HG02973 (cell line): ENCODE measurements at regions not wholly inside any gene's neighbourhood (a gene's known extent, or its start where the extent isn't known, plus 50 kb on each side); places are given as distances from the start of the nearest gene placed in this dataset.
A peak's percentile ranks its signal among the peaks of the same experiment; 100 is the strongest.

ENCODE experiments used
- ATAC-seq: cut with Tn5 transposase; IDR thresholded peaks from one replicate; pipeline ENCODE4 v1.9.1; 2021; ENCODE audit warnings: moderate library complexity; ENCODE audit not compliant: unreplicated experiment

- no peak for ATAC-seq
Observed at GRCh38 chr9:28163619-28164018, 590.3 kb upstream of the C9orf72 start.

DNA sequence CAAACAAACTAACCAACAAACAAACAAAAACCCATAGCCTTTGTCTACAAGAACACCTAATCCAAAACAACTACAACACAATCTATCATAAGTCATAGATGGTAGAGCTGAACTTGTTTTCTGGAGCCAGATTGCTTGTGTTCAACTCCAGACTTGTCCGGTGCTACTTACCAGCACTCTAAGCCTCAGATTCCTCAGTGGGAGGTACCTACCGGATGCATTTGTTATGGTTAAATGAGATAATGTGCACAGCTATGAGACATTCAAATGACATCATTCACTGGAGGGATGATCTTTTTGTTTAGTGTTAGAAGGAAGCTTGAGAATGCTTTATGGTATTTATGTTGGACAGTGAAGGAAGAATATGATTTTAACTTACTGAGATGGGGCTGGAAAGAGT lies 592.9 kb upstream of the C9orf72 start:
- ATAC-seq = no peak

DNA sequence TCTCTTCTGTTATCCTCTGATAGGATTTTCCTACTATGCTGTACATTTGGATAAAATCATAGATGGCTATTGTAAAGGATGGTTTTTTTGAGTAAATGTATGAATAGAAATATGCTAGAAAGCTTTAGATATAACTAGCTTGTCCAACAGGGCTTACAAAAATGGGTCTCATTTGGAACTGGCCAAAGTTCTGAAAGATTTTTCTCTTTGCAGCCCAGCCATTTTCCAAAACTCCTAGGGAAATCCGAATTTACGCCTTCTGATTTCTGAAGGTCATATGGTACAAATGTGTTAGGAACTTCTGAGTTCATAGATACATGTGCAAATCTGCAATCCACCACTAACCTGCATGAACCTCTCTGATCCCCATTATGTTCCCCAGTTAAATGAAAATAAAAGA lies 603.9 kb upstream of the C9orf72 start:
- ATAC-seq = no peak

DNA sequence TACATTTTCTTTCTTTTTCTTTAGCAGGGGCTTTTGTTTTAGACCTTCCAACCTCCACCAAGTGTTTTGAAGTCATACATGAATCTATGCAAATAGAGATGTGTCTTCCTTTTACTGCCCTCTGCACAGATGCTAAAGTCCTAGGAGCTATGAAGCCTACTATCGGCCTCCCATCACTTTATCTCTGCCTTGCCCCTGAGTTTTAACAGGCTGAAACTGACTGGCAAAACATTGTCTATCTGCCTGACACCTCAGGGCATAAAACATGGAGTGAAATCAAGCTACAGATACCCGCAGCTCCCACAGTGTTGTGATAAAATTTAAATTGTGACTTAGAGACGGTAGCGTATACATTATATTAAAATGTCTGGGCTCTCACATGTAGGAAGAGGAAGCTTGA lies 604.6 kb upstream of the C9orf72 start:
- ATAC-seq = no peak

- ATAC-seq = no peak
Observed at GRCh38 chr9:28179893-28180292, 606.6 kb upstream of the C9orf72 start.

DNA sequence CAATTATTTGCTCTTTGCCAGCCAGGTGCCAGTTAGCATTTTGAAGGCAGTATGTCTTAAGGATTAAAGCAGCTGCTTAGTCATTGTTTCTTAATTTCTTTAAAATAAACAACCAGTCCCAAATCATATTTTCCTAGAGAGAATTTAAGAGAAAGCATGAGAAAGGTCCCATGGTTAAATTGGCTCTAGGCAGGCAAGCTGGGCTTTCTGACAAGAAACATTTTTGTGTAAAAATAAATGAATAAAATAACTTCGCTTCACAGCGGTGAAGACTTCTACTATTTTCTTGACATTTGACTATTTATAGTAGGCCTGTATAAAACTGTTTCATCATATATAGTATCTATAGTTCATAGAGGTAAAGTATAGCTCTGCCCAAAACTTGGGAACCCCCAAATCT lies 617.7 kb upstream of the C9orf72 start:
- ATAC-seq = no peak

- no peak for ATAC-seq
Observed at GRCh38 chr9:28197653-28198052, 624.4 kb upstream of the C9orf72 start.

- no peak for ATAC-seq
Observed at GRCh38 chr9:28203036-28203435, 629.8 kb upstream of the C9orf72 start.

GRCh38 chr9:28206280-28206679 lies 633.0 kb upstream of the C9orf72 start:
- ATAC-seq = no peak

DNA sequence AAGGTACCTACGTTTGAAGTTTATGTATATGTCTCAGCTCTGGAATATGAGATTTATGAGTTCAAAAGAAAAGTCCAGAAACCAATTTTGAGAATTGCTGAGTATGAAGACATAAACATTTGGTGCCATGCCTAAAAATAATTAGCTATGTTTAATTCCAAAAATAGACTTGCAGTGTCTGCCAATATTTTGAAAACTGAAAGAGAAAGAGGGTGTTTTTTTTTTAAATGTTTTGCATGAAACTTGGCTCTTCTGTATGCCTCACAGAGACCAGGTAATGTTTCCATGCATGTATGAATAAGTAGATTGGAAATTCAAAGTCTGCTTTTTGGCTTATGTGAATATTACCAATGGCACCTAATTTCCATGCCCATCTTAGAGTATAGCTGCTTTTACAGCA lies 634.4 kb upstream of the C9orf72 start:
- ATAC-seq = no peak

DNA sequence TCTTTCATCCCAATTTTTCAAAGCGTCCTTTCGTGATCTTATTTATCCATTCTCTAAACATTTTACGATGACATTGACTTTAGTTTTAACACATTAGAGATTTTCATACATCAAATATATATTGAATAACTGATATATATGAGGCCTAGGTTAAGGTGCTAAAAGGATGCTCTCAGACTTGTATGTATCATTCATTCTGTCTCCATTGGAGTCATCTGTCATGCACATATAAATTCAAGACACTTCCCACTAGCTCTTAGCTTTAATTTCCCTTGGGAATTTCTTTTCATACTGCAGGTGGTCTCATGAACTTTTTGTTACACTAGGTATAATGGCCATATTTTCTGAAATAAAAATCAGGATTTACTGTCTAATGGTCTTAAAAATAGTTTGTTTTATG lies 635.8 kb upstream of the C9orf72 start:
- no peak for ATAC-seq

GRCh38 chr9:28212979-28213378 lies 639.7 kb upstream of the C9orf72 start:
- peak; percentile 87 for ATAC-seq

GRCh38 chr9:28215536-28216299 lies 642.4 kb upstream of the C9orf72 start:
- ATAC-seq = no peak

DNA sequence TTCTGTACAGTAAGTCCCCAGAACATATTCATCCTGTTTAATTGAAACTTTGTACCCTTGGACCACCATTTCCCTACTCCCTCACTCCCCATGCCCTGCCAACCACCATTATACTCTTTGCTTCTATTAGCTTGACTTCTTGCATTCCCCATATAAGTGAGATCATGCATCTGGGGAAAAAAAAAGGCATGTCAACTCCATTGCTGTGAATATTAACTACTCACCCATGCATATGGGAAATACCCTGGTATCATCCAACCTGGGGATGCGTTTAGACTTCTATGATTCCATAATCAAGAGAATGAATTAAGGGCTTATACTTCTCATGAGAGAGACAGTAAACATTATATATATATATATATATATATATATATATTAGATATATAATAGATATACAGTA lies 659.4 kb upstream of the C9orf72 start:
- ATAC-seq = no peak

- no peak for ATAC-seq
Observed at GRCh38 chr9:28234133-28234893, 661.0 kb upstream of the C9orf72 start.

DNA sequence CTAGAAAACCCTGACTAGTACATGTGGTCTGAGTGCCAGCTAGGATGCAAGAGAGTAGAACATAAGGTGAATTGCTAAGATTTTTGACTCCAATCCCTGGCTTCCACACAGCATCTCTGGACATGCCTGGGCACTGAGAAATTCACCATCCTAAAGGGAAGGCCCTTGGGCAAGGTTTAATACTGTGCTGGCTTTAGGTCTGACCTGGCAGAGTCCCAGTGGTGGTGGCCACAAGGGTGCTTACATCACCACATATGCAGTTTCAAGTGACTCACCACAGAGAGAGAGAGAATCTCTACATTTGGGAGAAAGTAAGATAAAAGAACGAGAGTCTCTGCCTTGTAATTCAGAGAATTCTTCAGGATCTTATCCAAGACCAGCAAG lies 661.6 kb upstream of the C9orf72 start:
- ATAC-seq = no peak

DNA sequence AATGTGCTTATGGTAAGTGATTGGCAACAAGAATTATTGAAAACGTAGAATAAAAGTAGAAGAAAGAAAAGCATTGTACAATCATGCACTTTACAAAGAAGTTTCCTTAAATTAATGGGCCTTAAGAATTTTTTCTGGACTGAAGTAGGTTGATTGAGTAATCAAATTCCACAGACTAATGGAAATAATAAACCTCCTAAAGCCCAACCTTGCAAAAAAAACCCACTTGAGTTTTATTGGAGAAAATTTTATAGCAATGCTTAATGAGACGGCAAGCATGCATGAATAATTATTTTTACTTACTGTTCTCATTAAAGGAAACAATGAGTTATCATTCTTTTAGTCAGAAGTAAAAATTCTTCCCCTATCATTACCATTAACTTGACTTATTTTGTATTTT lies 676.1 kb upstream of the C9orf72 start:
- no peak for ATAC-seq

DNA sequence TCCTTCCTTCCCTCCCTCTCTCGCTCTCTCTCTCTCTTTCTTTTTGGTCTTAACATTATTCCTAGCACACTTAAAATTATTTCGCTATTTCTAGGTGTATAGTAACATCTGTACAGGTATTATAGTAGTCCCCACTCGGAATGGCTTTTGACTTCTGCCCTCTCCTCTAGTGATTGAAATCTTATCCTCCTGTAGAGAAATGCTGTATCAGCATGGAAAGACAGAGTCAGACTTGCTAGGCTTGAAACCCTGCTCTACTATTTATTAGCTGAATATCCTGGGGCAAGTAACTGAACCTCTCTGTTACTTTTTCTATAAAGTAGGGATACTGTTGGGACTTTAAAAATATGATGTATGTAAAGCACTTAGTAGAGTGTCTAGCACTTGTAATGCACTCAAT lies 681.9 kb upstream of the C9orf72 start:
- ATAC-seq = no peak

DNA sequence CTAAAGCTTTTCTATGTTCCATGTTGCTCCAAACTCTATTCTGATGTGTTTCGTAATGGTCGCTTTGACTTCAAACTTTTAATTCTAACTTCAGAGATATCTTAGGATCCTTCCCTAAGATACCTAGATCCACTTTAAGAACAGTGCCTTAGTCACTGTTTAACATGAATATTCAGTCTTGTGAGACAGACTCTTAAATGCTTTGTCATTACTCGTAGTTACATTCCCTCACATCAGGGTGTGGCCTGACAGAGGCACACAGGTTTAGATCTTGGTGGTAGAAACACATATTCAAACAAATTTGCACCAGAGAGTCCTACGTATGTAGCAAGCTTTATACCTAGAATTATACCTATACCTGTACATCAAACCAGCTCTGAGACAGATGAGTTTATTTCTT lies 687.0 kb upstream of the C9orf72 start:
- ATAC-seq = no peak

- ATAC-seq = no peak
Observed at GRCh38 chr9:28264368-28264767, 691.1 kb upstream of the C9orf72 start.

DNA sequence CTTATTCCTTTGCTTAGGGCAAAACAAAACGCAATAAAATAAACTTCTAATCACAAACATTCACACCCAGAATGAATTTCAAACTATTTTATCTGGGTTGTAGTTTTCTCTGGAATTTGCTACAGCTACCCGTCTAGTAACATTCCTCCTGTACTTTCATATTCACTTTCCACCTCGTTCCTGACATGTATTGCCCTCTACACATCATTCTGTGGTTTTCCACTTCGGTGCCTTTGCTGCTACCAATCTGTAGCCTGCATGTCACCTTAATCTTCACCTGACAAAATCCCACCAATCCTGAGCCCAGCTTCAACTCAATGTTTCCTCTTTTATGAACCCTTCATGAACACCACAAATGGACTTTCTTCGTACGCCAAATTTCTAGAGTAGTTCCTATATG lies 694.1 kb upstream of the C9orf72 start:
- no peak for ATAC-seq

- no peak for ATAC-seq
Observed at GRCh38 chr9:28270156-28270555, 696.9 kb upstream of the C9orf72 start.

DNA sequence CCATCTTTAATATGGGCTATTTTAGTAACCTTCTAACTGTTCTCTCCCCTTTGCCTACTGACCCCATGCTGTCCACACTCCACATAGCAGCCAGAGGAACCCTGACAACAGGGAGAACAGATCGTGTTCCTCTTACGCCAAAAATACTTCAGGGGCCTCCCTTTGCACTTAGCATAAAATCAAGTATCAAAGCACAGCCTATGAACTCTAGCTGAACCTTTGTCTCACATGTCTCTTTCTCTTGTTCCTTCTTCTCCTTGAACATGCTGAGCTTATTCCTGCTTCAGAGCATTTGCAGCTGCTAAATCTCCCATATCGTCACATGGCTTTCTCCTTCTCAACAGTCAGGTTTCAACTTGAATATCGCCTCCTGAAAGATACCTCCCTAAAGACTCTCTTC lies 698.8 kb upstream of the C9orf72 start:
- ATAC-seq = no peak
